ENCODE measurements at regions not wholly inside any gene's neighbourhood (a gene's known extent, or its start where the extent isn't known, plus 50 kb on each side); places are given as distances from the start of the nearest gene placed in this dataset.

GRCh38 chr9:90044263-90044662 lies 439.5 kb downstream of the GADD45G start:
- DNase-seq, result no peak

- DNase-seq, result no peak
These were observed 439.9 kb downstream of the GADD45G start for GRCh38 chr9:90044710-90045151.

- no peak for DNase-seq
These were observed 441.6 kb downstream of the GADD45G start for GRCh38 chr9:90046317-90046861.

- no peak for DNase-seq
These were observed 443.0 kb downstream of the GADD45G start for GRCh38 chr9:90047828-90048227.

GRCh38 chr9:90052366-90052765 lies 447.6 kb downstream of the GADD45G start:
- DNase-seq, result no peak

GRCh38 chr9:90053027-90053426 lies 448.2 kb downstream of the GADD45G start:
- DNase-seq, result peak in 1 of 2 experiments; percentile 41

- no peak for DNase-seq
These were observed 450.0 kb downstream of the GADD45G start for GRCh38 chr9:90054810-90055209.

GRCh38 chr9:90055226-90055625 lies 450.4 kb downstream of the GADD45G start:
- DNase-seq, result no peak

- no peak for DNase-seq
These were observed 452.5 kb downstream of the GADD45G start for GRCh38 chr9:90057361-90057760.

- no peak for DNase-seq
These were observed 453.5 kb downstream of the GADD45G start for GRCh38 chr9:90058182-90058763.

GRCh38 chr9:90059436-90059835 lies 454.6 kb downstream of the GADD45G start:
- DNase-seq, result no peak

GRCh38 chr9:90060256-90060655 lies 455.4 kb downstream of the GADD45G start:
- DNase-seq, result no peak

- no peak for DNase-seq
These were observed 456.4 kb downstream of the GADD45G start for GRCh38 chr9:90061187-90061586.

- DNase-seq, result no peak
These were observed 458.2 kb downstream of the GADD45G start for GRCh38 chr9:90062982-90063381.

GRCh38 chr9:90064248-90064647 lies 459.4 kb downstream of the GADD45G start:
- no peak for DNase-seq

GRCh38 chr9:90064971-90065370 lies 460.2 kb downstream of the GADD45G start:
- DNase-seq, result no peak

GRCh38 chr9:90065851-90066250 lies 461.0 kb downstream of the GADD45G start:
- no peak for DNase-seq

GRCh38 chr9:90069085-90069484 lies 464.3 kb downstream of the GADD45G start:
- DNase-seq, result no peak

GRCh38 chr9:90070056-90070455 lies 465.2 kb downstream of the GADD45G start:
- no peak for DNase-seq

GRCh38 chr9:90070469-90070868 lies 465.7 kb downstream of the GADD45G start:
- no peak for DNase-seq

GRCh38 chr9:90070931-90071660 lies 466.3 kb downstream of the GADD45G start:
- DNase-seq, result no peak

GRCh38 chr9:90073186-90073945 lies 468.6 kb downstream of the GADD45G start:
- no peak for DNase-seq

GRCh38 chr9:90074316-90074962 lies 469.6 kb downstream of the GADD45G start:
- no peak for DNase-seq

All from NCI-H524 (cell line).